ENCODE measurements at regions not wholly inside any gene's neighbourhood (a gene's known extent, or its start where the extent isn't known, plus 50 kb on each side); places are given as distances from the start of the nearest gene placed in this dataset.
"Not testable (repeated sequence)": the region's sequence is repeated elsewhere in the genome, so short reads cannot be mapped to it uniquely, and the experiment has no call there.

GRCh38 chr5:77867194-77867691 is 91.1 kb upstream of the TBCA start:
- no peak for DNase-seq

DNA sequence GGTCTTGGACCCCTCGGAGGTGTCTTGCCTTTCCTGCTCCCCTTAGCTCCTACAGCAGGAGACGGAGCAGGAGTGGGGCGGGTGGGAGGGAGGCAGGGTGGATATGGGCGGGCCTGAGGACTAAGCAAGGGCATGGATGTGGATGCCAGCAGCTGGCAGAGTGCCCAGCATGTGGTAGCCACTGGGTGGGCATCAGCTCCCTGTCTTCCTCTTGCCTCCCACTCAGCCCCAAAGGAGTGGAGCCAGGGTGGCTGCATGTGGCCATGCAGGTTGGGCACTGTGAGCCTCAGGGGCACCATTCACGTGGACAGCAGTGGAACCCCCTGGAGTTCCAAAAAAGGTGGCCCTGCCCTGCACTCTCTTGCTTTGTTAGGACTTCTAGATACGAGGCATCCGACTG is 90.1 kb upstream of the TBCA start:
- DNase-seq = no peak

DNA sequence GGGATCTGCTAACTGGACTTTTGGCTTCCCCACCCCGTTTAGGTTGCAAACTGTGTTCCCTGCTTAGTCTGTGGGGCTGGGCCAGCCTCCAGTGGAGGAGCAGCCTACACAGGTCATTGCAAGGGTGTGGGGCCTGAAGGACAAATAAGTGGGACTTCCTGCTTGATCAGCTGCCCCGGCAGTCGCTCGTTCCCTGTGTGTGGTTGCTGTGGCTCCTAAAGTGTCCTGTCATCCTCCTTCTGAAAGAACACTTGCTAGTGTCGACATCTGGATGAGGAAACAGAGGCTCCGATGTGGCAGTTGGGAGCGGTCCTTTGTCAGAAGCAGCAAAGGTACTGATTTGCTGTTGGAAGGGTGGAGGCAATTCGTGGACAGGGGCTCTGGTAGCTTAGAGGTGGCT is 88.9 kb upstream of the TBCA start:
- no peak for DNase-seq

DNA sequence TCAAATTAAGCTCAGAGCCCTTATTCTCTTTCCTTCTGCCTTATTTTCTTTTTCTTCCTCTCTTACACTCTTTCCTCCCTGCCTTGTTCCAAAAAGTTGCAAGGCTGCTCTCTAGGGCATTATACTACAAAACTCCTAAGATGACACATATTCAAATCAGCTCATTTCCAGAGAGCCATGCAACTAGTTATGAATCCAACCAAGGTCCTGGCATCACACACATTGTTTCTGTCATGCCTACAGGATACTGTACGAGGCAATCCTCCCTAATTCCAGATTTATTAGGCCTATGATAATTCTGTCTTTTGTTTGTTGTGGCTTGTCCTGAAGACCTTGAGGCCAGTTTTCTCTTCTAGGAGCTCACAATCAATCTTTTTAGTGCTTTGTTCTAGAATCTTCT is 87.0 kb upstream of the TBCA start:
- no peak for DNase-seq

DNA sequence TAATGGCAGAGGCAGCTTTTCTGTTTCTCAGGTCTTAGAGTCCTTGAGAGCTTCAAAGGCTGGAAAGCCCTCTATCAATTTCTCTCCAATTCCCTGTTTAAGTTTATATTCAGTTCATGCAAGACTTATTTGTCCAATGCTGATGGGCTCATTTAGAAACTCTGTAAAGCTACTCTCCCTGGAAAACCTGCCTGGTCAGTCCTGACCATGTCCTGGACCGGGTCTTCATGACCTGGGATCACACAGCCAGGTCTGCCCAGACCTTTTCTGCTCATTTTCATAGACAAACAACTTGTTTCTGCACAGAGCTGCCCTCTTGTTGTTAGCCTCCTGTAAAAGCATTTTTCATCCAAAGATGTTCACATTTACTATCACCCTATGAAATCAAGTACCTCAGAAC is 85.4 kb upstream of the TBCA start:
- DNase-seq = no peak

GRCh38 chr5:77859306-77859705 is 83.2 kb upstream of the TBCA start:
- DNase-seq = no peak

DNA sequence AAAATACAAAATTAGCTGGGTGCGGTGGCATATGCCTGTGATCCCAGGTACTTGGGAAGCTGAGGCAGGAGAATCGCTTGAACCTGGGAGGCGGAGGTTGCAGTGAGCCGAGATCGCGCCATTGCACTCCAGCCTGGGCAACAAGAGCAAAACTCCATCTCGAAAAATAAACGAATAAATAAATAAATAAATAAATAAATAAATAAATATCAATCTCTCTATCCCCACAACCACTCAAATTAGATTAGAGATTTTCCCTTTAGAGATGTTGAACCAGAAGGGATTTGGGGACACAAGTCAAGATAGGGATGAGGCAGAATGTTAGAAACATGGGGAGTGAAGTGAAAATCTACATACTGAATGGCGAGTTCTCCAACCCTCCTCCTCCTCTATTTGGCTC is 82.5 kb upstream of the TBCA start:
- DNase-seq = not testable (repeated sequence)

GRCh38 chr5:77855369-77855768 is 79.2 kb upstream of the TBCA start:
- no peak for DNase-seq

DNA sequence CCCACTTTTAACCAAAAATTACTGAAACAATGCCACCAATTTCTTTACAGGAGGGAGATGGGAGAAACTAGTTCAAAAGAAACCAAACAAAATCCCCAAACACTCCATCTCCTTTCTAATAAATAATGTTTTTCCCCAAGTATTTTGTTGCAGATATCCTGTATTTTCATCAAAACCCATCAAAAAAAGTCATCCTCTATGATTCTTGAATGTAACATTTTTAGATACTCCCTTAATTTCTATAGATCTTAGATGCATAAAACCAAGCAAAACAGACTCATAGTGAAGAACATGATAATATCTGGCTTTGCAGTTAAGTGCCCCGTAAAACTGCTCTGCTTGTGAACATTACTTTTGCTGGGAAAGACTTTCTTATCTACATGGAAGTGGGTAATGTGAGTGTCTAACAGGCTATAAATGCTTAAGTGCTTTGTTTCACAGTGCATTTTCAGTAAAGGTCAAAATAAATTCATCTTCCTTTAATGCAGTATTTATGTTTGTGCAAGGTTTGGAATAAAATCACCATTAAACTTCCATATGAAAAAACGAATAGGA is 77.3 kb upstream of the TBCA start:
- DNase-seq = no peak

GRCh38 chr5:77852514-77853352 is 76.6 kb upstream of the TBCA start:
- peak; percentile 31 for DNase-seq

GRCh38 chr5:77852068-77852513 is 76.0 kb upstream of the TBCA start:
- DNase-seq = no peak

GRCh38 chr5:77851176-77852067 is 75.3 kb upstream of the TBCA start:
- no peak for DNase-seq

GRCh38 chr5:77850536-77851175 is 74.5 kb upstream of the TBCA start:
- DNase-seq = no peak

DNA sequence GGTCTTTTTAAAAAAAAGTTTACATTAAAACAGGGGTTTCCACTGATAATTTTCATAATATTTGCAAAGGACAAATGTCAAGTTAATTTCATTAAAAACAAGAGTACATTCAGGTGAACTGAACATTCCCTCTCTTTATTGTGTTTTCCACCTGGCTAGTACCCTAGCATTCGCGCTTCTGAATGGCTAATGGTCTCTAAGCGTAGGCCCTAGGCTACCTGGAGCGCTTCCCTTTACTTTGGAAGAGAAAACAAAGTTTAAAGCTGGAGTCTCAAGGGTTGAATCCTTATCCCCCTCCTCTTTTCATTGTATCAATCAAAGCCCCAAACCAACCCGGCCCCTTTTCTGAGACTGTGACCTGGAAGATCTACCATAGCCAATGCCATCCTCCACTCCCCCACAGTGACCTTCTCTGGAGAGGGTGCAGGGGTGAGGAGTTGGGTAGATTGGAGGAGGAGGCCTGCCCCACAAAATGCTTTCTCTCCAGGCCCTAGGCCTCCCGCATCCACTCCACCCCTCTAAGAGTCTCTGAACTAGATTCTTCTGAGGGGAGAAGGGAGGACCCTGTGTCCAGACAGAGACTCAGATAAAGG is 73.3 kb upstream of the TBCA start:
- DNase-seq = no peak

DNA sequence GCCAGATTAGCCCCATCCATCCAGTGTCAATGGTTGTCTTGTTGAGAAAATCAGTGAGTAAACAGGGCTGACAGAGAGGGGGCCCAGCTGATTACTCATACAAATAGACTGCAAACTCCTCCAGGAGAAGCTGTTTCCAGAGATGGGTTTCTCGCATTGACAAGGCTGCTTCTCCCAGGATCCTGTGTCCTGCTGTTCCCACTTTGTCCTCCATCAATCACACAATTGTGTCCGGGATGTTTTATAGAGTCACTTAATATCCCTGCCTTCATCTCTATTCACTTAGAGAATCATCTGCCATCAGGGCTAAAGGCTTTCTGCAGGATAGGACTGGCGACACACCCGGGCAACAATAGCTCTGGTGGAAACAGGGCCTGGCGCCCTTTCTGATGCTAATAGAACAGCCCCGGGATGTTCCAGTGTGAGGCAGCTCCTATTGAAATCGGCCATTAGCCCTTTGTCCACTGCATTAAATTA is 71.7 kb upstream of the TBCA start:
- no peak for DNase-seq

DNA sequence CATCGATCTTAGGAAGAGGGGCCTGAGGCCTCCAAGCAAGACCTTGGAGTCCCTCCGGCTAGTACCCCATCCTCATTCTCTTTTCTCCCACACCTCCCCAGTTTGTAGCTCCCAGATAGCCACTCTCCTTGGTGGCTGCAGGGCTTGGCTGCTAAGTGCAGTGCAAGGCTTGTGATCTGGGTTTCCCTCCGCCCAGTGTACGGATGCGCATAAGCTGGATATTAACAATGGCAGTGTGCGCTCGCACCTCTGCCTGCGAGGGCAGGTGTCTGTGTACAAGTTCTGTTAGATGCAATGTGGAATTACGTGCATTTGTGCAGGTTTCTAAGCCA is 71.0 kb upstream of the TBCA start:
- DNase-seq = no peak

DNA sequence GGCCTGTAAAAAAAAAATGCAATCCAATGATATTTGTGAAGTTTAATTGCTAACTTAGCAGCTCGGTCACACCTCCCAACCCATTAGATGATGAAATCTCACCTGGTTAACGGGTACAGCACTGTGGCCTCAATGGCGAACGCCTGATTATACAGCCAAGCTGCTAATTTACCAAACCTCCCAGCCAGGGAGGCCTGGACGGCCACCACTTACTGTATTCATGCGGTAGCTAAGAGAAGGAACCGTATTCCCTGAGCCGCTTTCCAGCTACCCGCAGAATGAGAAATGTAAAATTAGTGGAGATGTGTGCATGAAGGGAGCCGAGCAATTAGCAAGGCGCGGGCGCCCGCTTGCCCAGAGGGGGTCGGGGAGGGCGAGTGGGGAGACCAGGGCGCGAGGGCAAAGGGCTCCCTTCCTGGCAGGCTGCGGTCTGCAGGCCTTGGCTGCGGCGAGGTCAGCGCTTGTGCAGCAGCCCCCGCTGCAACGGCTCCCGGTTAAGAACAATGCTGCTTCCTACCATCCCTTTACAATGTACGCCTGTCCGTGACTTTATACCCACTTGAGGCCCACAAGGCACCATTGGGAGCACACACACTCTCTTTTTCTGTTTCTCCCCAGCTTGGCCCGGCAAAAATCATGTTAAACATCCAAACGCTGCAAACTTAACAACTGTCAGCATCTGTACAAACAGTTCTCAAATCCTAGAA is 70.4 kb upstream of the TBCA start:
- DNase-seq = no peak

- DNase-seq = no peak
Observed at GRCh38 chr5:77845324-77845646, 69.1 kb upstream of the TBCA start.

- no peak for DNase-seq
Observed at GRCh38 chr5:77844623-77845323, 68.6 kb upstream of the TBCA start.

GRCh38 chr5:77844373-77844622 is 68.2 kb upstream of the TBCA start:
- DNase-seq = no peak

- no peak for DNase-seq
Observed at GRCh38 chr5:77843570-77844372, 67.6 kb upstream of the TBCA start.
